PC-9 (cell line): ENCODE measurements at regions not wholly inside any gene's neighbourhood (a gene's known extent, or its start where the extent isn't known, plus 50 kb on each side); places are given as distances from the start of the nearest gene placed in this dataset.

Experiments used
- BruUV-seq: library from RNA; stranded (reverse); fragments of 400-500 nt; replicated peaks from 2 replicates; lab custom pipeline; 2021; lab: Mats Ljungman, UMichigan
- CTCF ChIA-PET: fragments of 300-600 bp; sonication (Branson Sonifier 250); formaldehyde crosslinking; loops from one replicate; lab custom pipeline; 2022; ENCODE audit warnings: antibody characterized with exemption; lab: Charles Lee
- POLR2A ChIA-PET: fragments of 300-600 bp; sonication (Branson Sonifier 250); formaldehyde crosslinking; loops from one replicate; lab custom pipeline; 2022; ENCODE audit warnings: antibody characterized with exemption; ENCODE audit not compliant: unreplicated experiment; lab: Charles Lee
- DNase-seq, 2 experiments: peaks; one replicate each; pipeline versions ENCODE4 v3.0.0 to v3.0.0-alpha.2; 2015 to 2022; ENCODE audit warnings: mixed read lengths in 1 of 2
- H2AFZ ChIP-seq: fragments of 200-600 bp; sonication (generic); 2 replicates; pipeline ENCODE4 v1.8.1; 2017; ENCODE audit warnings: antibody characterized with exemption
- H3F3A ChIP-seq: fragments of 200-600 bp; sonication (generic); 2 replicates; pipeline ENCODE4 v1.8.1; 2017; ENCODE audit warnings: antibody characterized with exemption, mild to moderate bottlenecking, low read depth; ENCODE audit not compliant: insufficient read depth
- H3K27ac ChIP-seq: fragments of 200-600 bp; sonication (generic); 2 replicates; pipeline ENCODE4 v1.6.1; 2016; ENCODE audit warnings: mixed run types
- H3K27me3 ChIP-seq: fragments of 200-600 bp; sonication (generic); 2 replicates; pipeline ENCODE4 v1.6.1; 2016; ENCODE audit warnings: low read depth, mixed run types; ENCODE audit not compliant: insufficient read depth
- H3K36me3 ChIP-seq: fragments of 200-600 bp; sonication (generic); 2 replicates; pipeline ENCODE4 v1.6.1; 2016; ENCODE audit warnings: low read depth, mixed run types
- H3K4me1 ChIP-seq: fragments of 200-600 bp; sonication (generic); replicated peaks from 2 replicates; pipeline ENCODE4 v1.6.1; 2016; ENCODE audit warnings: mixed run types; ENCODE audit not compliant: insufficient read depth
- H3K4me2 ChIP-seq: fragments of 200-600 bp; sonication (generic); 2 replicates; pipeline ENCODE4 v1.6.1; 2017; ENCODE audit warnings: mixed run types
- H3K4me3 ChIP-seq: fragments of 200-600 bp; sonication (generic); 2 replicates; pipeline ENCODE4 v1.6.1; 2016; ENCODE audit warnings: mixed run types
- H3K79me2 ChIP-seq: fragments of 200-600 bp; sonication (generic); 2 replicates; pipeline ENCODE4 v1.6.1; 2017; ENCODE audit warnings: low read depth, mixed run types
- H3K9me2 ChIP-seq: fragments of 200-600 bp; sonication (generic); 2 replicates; pipeline ENCODE4 v1.8.1; 2017; ENCODE audit warnings: mild to moderate bottlenecking; ENCODE audit not compliant: insufficient read depth
- H3K9me3 ChIP-seq: fragments of 200-600 bp; sonication (generic); 2 replicates; pipeline ENCODE4 v1.8.1; 2016; ENCODE audit warnings: low read depth; ENCODE audit not compliant: insufficient read depth
- H4K20me1 ChIP-seq: fragments of 200-600 bp; sonication (generic); 2 replicates; pipeline ENCODE4 v1.8.1; 2017; ENCODE audit not compliant: insufficient read depth
- CTCF ChIP-seq: fragments of 200-600 bp; sonication (generic); conservative IDR thresholded peaks from 2 replicates; pipeline ENCODE4 v1.6.1; 2017; ENCODE audit warnings: mixed run types, antibody characterized with exemption, mild to moderate bottlenecking, moderate library complexity
- EZH2 ChIP-seq: fragments of 200-600 bp; sonication (generic); IDR thresholded peaks from 2 replicates; pipeline ENCODE4 v1.8.0; 2017; ENCODE audit warnings: antibody characterized with exemption, low read depth
- intact Hi-C: fragments of 100-400 bp; cut with micrococcal nuclease; formaldehyde crosslinking; loops from one replicate; pipeline ENCODE4 v1.10.0; 2022; ENCODE audit not compliant: unreplicated experiment

- Histone ChIP-seq H3K4me2 (no peak overlapping the region), H3F3A (no peaks in the 10 kb centered on the region), H3K36me3 (no peaks in the 10 kb centered on the region), H3K79me2 (no peaks in the 10 kb centered on the region), H3K9me3 (no peaks in the 10 kb centered on the region), H3K27me3 (peaks cover 51% of the 10 kb centered on the region), H4K20me1 (no peaks in the 10 kb centered on the region), H2AFZ (no peak overlapping the region), H3K4me1 (no peaks in the 10 kb centered on the region), H3K4me3 (no peak overlapping the region), H3K9me2 (no peaks in the 10 kb centered on the region), H3K27ac (no peak overlapping the region)
- TF ChIP-seq EZH2 (no peak), CTCF (no peak)
- no peak for DNase-seq
- intact Hi-C loops: no loop called here
- CTCF ChIA-PET: no interaction called here
- POLR2A ChIA-PET: no interaction called here
- BruUV-seq: no TSS peak
Observed at GRCh38 chr7:45258533-45259226, 101.1 kb downstream of the RAMP3 start.

- no TSS peak for BruUV-seq
- Histone ChIP-seq H3K9me3 (no peaks in the 10 kb centered on the region), H3K4me3 (no peak overlapping the region), H4K20me1 (no peaks in the 10 kb centered on the region), H3F3A (no peaks in the 10 kb centered on the region), H3K4me2 (no peak overlapping the region), H3K9me2 (no peaks in the 10 kb centered on the region), H3K4me1 (no peaks in the 10 kb centered on the region), H3K79me2 (no peaks in the 10 kb centered on the region), H3K27me3 (peaks cover 56% of the 10 kb centered on the region), H3K36me3 (no peaks in the 10 kb centered on the region), H2AFZ (no peak overlapping the region), H3K27ac (no peak overlapping the region)
- intact Hi-C loops: no loop called here
- TF ChIP-seq EZH2 (no peak), CTCF (no peak)
- no peak for DNase-seq
- CTCF ChIA-PET: no interaction called here
- POLR2A ChIA-PET: no interaction called here
Observed at GRCh38 chr7:45259227-45259596, 101.6 kb downstream of the RAMP3 start.

GRCh38 chr7:45259966-45260646 lies 102.5 kb downstream of the RAMP3 start:
- Histone ChIP-seq H3K4me2 (no peak overlapping the region), H3K27me3 (peaks cover 64% of the 10 kb centered on the region), H3K9me2 (no peaks in the 10 kb centered on the region), H3K4me3 (no peak overlapping the region), H3K4me1 (no peaks in the 10 kb centered on the region), H2AFZ (no peak overlapping the region), H3K27ac (no peak overlapping the region), H4K20me1 (no peaks in the 10 kb centered on the region), H3K79me2 (no peaks in the 10 kb centered on the region), H3K36me3 (no peaks in the 10 kb centered on the region), H3F3A (no peaks in the 10 kb centered on the region), H3K9me3 (peaks cover 4% of the 10 kb centered on the region; the same call in 1 of the 2 replicates)
- BruUV-seq: no TSS peak
- intact Hi-C loops: loop anchor here (1.0 to 10.0 kb wide), 3 partner anchors 106 to 673 kb away; no protein-coding TSS in a partner anchor
- ChIA-PET POLR2A (no interaction called here), CTCF (no interaction called here)
- TF ChIP-seq EZH2 (no peak), CTCF (peak; percentile 100)
- peak in 1 of 2 experiments; percentile 62 for DNase-seq
